SK-N-SH (cell line): ENCODE measurements at regions not wholly inside any gene's neighbourhood (a gene's known extent, or its start where the extent isn't known, plus 50 kb on each side); places are given as distances from the start of the nearest gene placed in this dataset.

Source experiments
- CTCF ChIA-PET: fragments of 300-600, 350-600 bp; formaldehyde crosslinking; extraction: SDS; loops from one replicate; lab custom pipeline; 2021; lab: Yijun Ruan, JAX
- POLR2A ChIA-PET: fragments of 350-600 bp; sonication (Branson Sonifier 250); formaldehyde crosslinking; extraction: SDS; loops from one replicate; lab custom pipeline; 2020; ENCODE audit warnings: antibody characterized with exemption, inconsistent platforms; lab: Yijun Ruan, JAX
- DNase-seq: peaks from one replicate; pipeline ENCODE4 v3.0.0; 2012
- H2AFZ ChIP-seq: fragments of 200-600 bp; sonication (generic); 2 replicates; pipeline ENCODE4 v1.8.1; 2016; ENCODE audit warnings: antibody characterized with exemption, mild to moderate bottlenecking, low read depth
- H3F3A ChIP-seq: fragments of 200-600 bp; sonication (generic); replicated peaks from 2 replicates; pipeline ENCODE3; 2016; ENCODE audit warnings: antibody characterized with exemption, mild to moderate bottlenecking; ENCODE audit not compliant: insufficient read depth
- H3K27ac ChIP-seq, 2 experiments: fragments of 200-500 bp in 1 of 2; fragments of 200-600 bp in 1 of 2; sonication (Bioruptor generic) in 1 of 2; sonication (generic), shearing (Covaris generic) in 1 of 2; 2 replicates each; pipeline versions ENCODE4 v1.5.1 to v1.6.1; 2014 to 2016; ENCODE audit warnings: low read depth in 2 of 2, inconsistent platforms in 1 of 2, low read length in 1 of 2, mild to moderate bottlenecking in 1 of 2, mixed read lengths in 1 of 2
- H3K27me3 ChIP-seq: fragments of 200-600 bp; sonication (generic), shearing (Covaris generic); 2 replicates; pipeline ENCODE4 v1.6.1; 2016; ENCODE audit warnings: mixed run types; ENCODE audit not compliant: insufficient read depth
- H3K36me3 ChIP-seq, 2 experiments: fragments of 200-500 bp in 1 of 2; fragments of 200-600 bp in 1 of 2; sonication (Bioruptor generic) in 1 of 2; sonication (generic) in 1 of 2; replicated peaks in 1 of 2; 2 replicates each; pipeline versions ENCODE3 to v1.5.1; 2014 to 2016; ENCODE audit warnings: low read length in 1 of 2, mild to moderate bottlenecking in 1 of 2; ENCODE audit not compliant: insufficient read depth in 2 of 2, control insufficient read depth in 1 of 2
- H3K4me1 ChIP-seq, 2 experiments: fragments of 200-500 bp in 1 of 2; fragments of 200-600 bp in 1 of 2; sonication (Bioruptor generic) in 1 of 2; sonication (generic), shearing (Covaris generic) in 1 of 2; 2 replicates each; pipeline versions ENCODE4 v1.5.1 to v1.6.1; 2014 to 2016; ENCODE audit warnings: low read depth in 1 of 2, low read length in 1 of 2, mixed run types in 1 of 2; ENCODE audit not compliant: insufficient read depth in 2 of 2, control insufficient read depth in 1 of 2
- H3K4me2 ChIP-seq: fragments of 200-600 bp; sonication (generic), shearing (Covaris generic); 2 replicates; pipeline ENCODE4 v1.6.1; 2017; ENCODE audit warnings: mixed run types
- H3K4me3 ChIP-seq, 2 experiments: fragments of 200-500 bp in 1 of 2; fragments of 200-600 bp in 1 of 2; sonication (Bioruptor generic) in 1 of 2; sonication (generic), shearing (Covaris generic) in 1 of 2; 2 replicates each; pipeline versions ENCODE4 v1.5.1 to v1.8.1; 2014 to 2016; ENCODE audit warnings: low read depth in 2 of 2, inconsistent platforms in 1 of 2, low read length in 1 of 2, mild to moderate bottlenecking in 1 of 2, mixed read lengths in 1 of 2, moderate library complexity in 1 of 2
- H3K79me2 ChIP-seq: fragments of 200-600 bp; sonication (generic); 2 replicates; pipeline ENCODE4 v1.8.1; 2017; ENCODE audit warnings: mild to moderate bottlenecking; ENCODE audit not compliant: insufficient read depth
- H3K9ac ChIP-seq: fragments of 200-600 bp; sonication (generic); 2 replicates; pipeline ENCODE4 v1.6.1; 2017; ENCODE audit warnings: mixed run types
- H3K9me2 ChIP-seq: fragments of 200-600 bp; sonication (generic); 2 replicates; pipeline ENCODE4 v1.6.1; 2017; ENCODE audit warnings: mixed run types
- H3K9me3 ChIP-seq: fragments of 200-600 bp; sonication (generic); 2 replicates; pipeline ENCODE4 v1.6.1; 2017; ENCODE audit warnings: mixed run types, mild to moderate bottlenecking, moderate library complexity
- H4K20me1 ChIP-seq: fragments of 200-600 bp; sonication (generic); 2 replicates; pipeline ENCODE4 v1.6.1; 2017; ENCODE audit warnings: mild to moderate bottlenecking, mixed run types; ENCODE audit not compliant: insufficient read depth
- ELF1 ChIP-seq: IDR thresholded peaks from 2 replicates; pipeline ENCODE4 v1.4.0; 2012
- EZH2phosphoT487 ChIP-seq: fragments of 200-600 bp; sonication (generic); IDR thresholded peaks from 2 replicates; pipeline ENCODE4 v1.6.1; 2017; ENCODE audit warnings: low read depth, mixed run types, mild to moderate bottlenecking, antibody characterized with exemption, moderate library complexity, borderline replicate concordance
- FOSL2 ChIP-seq: IDR thresholded peaks from 2 replicates; pipeline ENCODE4 v1.4.0; 2012; ENCODE audit warnings: low read depth, mild to moderate bottlenecking, moderate library complexity, borderline replicate concordance
- GABPA ChIP-seq: IDR thresholded peaks from 2 replicates; pipeline ENCODE4 v1.4.0; 2012; ENCODE audit warnings: low read depth, mild to moderate bottlenecking
- MEF2A ChIP-seq: IDR thresholded peaks from 2 replicates; pipeline ENCODE4 v1.4.0; 2012; ENCODE audit warnings: low read depth, borderline replicate concordance
- NFIC ChIP-seq: IDR thresholded peaks from 2 replicates; pipeline ENCODE4 v1.4.0; 2012; ENCODE audit warnings: borderline replicate concordance
- RAD21 ChIP-seq: IDR thresholded peaks from 2 replicates; pipeline ENCODE4 v1.6.1; 2012; ENCODE audit warnings: mild to moderate bottlenecking, low read length
- RCOR1 ChIP-seq: fragments of 150-350 bp; IDR thresholded peaks from 2 replicates; pipeline ENCODE4 v1.6.1; 2017; ENCODE audit warnings: antibody characterized with exemption, low read length
- RFX5 ChIP-seq: IDR thresholded peaks from 2 replicates; pipeline ENCODE4 v1.6.1; 2012; ENCODE audit warnings: mild to moderate bottlenecking, improper control_type of control experiment, low read length
- RXRA ChIP-seq: IDR thresholded peaks from 2 replicates; pipeline ENCODE4 v1.4.0; 2012; ENCODE audit warnings: low read depth, mild to moderate bottlenecking, borderline replicate concordance
- SIN3A ChIP-seq: IDR thresholded peaks from 2 replicates; pipeline ENCODE4 v1.6.1; 2012; ENCODE audit warnings: low read depth, mild to moderate bottlenecking, low read length, moderate library complexity, borderline replicate concordance
- SMC3 ChIP-seq: IDR thresholded peaks from 2 replicates; pipeline ENCODE4 v1.6.1; 2012; ENCODE audit warnings: low read depth, low read length, improper control_type of control experiment
- TCF12 ChIP-seq: IDR thresholded peaks from 2 replicates; pipeline ENCODE4 v1.4.0; 2012
- WGBS: methylation state at CpG from one replicate; pipeline ENCODE4 v1.1.6; 2017; ENCODE audit warnings: low lambda C conversion rate; 5-methylcytosine and 5-hydroxymethylcytosine counted together
- TF ChIP-seq, protein P1 (sequence below): fragments of 200-600 bp; sonication (generic); IDR thresholded peaks from 2 replicates; pipeline ENCODE4 v1.6.1; 2017; ENCODE audit warnings: antibody characterized with exemption, mild to moderate bottlenecking, moderate library complexity
- TF ChIP-seq, protein P2 (sequence below): IDR thresholded peaks from 2 replicates; pipeline ENCODE4; 2012
- TF ChIP-seq, protein P3 (sequence below): IDR thresholded peaks from 2 replicates; pipeline ENCODE4 v1.6.1; 2012; ENCODE audit warnings: mild to moderate bottlenecking, low read depth, low read length, moderate library complexity
- TF ChIP-seq, protein P4 (sequence below): IDR thresholded peaks from 2 replicates; pipeline ENCODE4 v1.4.0; 2012; ENCODE audit warnings: low read depth
- TF ChIP-seq, protein P5 (sequence below): fragments of 150-350 bp; IDR thresholded peaks from 2 replicates; pipeline ENCODE4 v1.6.1; 2016; ENCODE audit warnings: mild to moderate bottlenecking, low read depth, low read length

DNA sequence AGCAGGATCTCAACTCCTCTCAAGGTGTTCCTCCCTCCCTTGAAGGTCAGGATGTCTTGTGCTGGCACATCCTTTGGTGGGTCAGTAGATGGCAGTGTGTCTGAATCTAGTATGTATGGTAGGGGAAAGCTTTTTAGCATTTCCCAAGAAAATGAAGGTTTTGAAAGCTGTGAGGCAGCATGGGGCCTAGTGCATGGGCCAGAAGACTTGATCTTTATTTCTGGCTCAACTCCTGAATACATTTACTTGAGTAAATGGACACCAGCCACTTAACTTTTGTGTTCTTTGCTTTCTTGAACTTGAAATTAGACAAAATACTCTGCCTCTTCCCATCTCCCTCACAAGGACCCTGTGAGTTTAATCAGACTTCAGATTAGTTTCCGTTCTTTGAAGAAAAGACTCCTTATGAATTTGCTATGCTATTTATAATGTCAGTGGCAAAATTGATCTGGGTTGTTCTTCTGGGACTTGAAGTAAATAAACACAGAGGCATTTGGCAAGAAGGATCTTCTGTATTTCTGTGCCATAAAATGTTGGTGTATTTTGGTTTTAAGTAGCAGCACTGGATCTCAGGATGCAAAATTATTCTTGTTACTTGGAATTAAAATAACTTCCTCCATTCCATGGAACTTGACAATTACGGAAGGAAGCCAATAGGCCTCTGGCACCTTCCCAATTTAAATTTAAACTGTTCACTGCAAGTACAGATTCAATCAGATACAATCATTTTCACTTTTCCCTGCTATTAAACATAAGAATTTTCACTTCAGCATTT is 288.8 kb downstream of the CASP12 start:
- WGBS, result 89% methylated on average over 2 of the region's 2 CpGs
- no peak for TF ChIP-seq ELF1
- TF ChIP-seq, protein P1, sequence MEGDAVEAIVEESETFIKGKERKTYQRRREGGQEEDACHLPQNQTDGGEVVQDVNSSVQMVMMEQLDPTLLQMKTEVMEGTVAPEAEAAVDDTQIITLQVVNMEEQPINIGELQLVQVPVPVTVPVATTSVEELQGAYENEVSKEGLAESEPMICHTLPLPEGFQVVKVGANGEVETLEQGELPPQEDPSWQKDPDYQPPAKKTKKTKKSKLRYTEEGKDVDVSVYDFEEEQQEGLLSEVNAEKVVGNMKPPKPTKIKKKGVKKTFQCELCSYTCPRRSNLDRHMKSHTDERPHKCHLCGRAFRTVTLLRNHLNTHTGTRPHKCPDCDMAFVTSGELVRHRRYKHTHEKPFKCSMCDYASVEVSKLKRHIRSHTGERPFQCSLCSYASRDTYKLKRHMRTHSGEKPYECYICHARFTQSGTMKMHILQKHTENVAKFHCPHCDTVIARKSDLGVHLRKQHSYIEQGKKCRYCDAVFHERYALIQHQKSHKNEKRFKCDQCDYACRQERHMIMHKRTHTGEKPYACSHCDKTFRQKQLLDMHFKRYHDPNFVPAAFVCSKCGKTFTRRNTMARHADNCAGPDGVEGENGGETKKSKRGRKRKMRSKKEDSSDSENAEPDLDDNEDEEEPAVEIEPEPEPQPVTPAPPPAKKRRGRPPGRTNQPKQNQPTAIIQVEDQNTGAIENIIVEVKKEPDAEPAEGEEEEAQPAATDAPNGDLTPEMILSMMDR, result peak; percentile 74
- peak; percentile 75 for TF ChIP-seq SMC3
- no peak for TF ChIP-seq MEF2A
- TF ChIP-seq, protein P2, sequence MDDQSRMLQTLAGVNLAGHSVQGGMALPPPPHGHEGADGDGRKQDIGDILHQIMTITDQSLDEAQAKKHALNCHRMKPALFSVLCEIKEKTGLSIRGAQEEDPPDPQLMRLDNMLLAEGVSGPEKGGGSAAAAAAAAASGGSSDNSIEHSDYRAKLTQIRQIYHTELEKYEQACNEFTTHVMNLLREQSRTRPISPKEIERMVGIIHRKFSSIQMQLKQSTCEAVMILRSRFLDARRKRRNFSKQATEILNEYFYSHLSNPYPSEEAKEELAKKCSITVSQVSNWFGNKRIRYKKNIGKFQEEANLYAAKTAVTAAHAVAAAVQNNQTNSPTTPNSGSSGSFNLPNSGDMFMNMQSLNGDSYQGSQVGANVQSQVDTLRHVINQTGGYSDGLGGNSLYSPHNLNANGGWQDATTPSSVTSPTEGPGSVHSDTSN, result no peak
- TF ChIP-seq FOSL2, result no peak
- peak; percentile 85 for TF ChIP-seq RAD21
- TF ChIP-seq TCF12, result no peak
- TF ChIP-seq, all 33 proteins: peak for 3
- no peaks in the 10 kb centered on the region; a peak in 1 of 4 replicates for H3K4me1 ChIP-seq
- no peak overlapping the region for H2AFZ ChIP-seq
- H3K27me3 ChIP-seq, result no peaks in the 10 kb centered on the region
- H4K20me1 ChIP-seq, result no peaks in the 10 kb centered on the region
- ChIA-PET POLR2A (no interaction called here), CTCF (interaction anchor here (0.5 to 3.5 kb wide), 15 partner anchors 10 to 1261 kb away, joined by 3 to 25 read pairs (median 3); no protein-coding TSS in a partner anchor)
- no peaks in the 10 kb centered on the region for H3K9me2 ChIP-seq
- H3K9ac ChIP-seq, result no peak overlapping the region
- no peaks in the 10 kb centered on the region for H3K79me2 ChIP-seq
- H3K4me2 ChIP-seq, result no peak overlapping the region
- no peaks in the 10 kb centered on the region for H3F3A ChIP-seq
- H3K36me3 ChIP-seq, result no peaks in the 10 kb centered on the region
- no peaks in the 10 kb centered on the region for H3K9me3 ChIP-seq
- no peak overlapping the region for H3K4me3 ChIP-seq
- H3K27ac ChIP-seq, result no peak overlapping the region
- peak; percentile 53 for DNase-seq

DNA sequence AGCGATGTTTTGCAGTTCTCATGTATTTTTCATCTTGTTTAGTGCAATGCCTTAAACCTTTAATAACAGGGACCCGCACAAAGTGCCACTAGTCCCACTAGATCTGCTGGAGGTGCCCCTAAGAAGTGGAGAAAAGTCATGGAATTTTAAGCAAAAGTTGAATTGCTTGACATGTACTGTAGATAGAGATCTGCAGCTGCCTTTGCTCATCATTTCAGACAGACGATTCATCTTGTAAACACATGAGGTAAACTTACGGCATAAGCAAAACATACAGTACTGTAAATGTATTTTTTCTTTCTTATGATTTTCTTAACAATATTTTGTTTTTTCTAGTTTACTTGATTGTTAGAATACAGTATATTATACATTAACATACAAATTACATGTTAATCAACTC is 295.6 kb downstream of the CASP12 start:
- POLR2A ChIA-PET, result no interaction called here
- no peak for TF ChIP-seq RFX5
- no peak for TF ChIP-seq NFIC
- TF ChIP-seq FOSL2, result no peak
- TF ChIP-seq, protein P3, sequence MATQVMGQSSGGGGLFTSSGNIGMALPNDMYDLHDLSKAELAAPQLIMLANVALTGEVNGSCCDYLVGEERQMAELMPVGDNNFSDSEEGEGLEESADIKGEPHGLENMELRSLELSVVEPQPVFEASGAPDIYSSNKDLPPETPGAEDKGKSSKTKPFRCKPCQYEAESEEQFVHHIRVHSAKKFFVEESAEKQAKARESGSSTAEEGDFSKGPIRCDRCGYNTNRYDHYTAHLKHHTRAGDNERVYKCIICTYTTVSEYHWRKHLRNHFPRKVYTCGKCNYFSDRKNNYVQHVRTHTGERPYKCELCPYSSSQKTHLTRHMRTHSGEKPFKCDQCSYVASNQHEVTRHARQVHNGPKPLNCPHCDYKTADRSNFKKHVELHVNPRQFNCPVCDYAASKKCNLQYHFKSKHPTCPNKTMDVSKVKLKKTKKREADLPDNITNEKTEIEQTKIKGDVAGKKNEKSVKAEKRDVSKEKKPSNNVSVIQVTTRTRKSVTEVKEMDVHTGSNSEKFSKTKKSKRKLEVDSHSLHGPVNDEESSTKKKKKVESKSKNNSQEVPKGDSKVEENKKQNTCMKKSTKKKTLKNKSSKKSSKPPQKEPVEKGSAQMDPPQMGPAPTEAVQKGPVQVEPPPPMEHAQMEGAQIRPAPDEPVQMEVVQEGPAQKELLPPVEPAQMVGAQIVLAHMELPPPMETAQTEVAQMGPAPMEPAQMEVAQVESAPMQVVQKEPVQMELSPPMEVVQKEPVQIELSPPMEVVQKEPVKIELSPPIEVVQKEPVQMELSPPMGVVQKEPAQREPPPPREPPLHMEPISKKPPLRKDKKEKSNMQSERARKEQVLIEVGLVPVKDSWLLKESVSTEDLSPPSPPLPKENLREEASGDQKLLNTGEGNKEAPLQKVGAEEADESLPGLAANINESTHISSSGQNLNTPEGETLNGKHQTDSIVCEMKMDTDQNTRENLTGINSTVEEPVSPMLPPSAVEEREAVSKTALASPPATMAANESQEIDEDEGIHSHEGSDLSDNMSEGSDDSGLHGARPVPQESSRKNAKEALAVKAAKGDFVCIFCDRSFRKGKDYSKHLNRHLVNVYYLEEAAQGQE, result no peak
- TF ChIP-seq, protein P2, result no peak
- no peak for TF ChIP-seq GABPA
- TF ChIP-seq, protein P4, sequence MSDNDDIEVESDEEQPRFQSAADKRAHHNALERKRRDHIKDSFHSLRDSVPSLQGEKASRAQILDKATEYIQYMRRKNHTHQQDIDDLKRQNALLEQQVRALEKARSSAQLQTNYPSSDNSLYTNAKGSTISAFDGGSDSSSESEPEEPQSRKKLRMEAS, result no peak
- TF ChIP-seq RXRA, result no peak
- no peak for TF ChIP-seq SIN3A
- no peak for TF ChIP-seq EZH2phosphoT487
- TF ChIP-seq MEF2A, result no peak
- TF ChIP-seq, protein P5, sequence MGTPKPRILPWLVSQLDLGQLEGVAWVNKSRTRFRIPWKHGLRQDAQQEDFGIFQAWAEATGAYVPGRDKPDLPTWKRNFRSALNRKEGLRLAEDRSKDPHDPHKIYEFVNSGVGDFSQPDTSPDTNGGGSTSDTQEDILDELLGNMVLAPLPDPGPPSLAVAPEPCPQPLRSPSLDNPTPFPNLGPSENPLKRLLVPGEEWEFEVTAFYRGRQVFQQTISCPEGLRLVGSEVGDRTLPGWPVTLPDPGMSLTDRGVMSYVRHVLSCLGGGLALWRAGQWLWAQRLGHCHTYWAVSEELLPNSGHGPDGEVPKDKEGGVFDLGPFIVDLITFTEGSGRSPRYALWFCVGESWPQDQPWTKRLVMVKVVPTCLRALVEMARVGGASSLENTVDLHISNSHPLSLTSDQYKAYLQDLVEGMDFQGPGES, result no peak
- TF ChIP-seq RCOR1, result no peak
- TF ChIP-seq ELF1, result no peak

More for the DNA sequence above, 295.6 kb downstream of the CASP12 start:
- H3K4me1 ChIP-seq, result no peaks in the 10 kb centered on the region
- H3K9ac ChIP-seq, result no peak overlapping the region
- no peaks in the 10 kb centered on the region for H3K36me3 ChIP-seq
- H3K9me2 ChIP-seq, result no peaks in the 10 kb centered on the region
- no peak overlapping the region for H3K27ac ChIP-seq
- H3K27me3 ChIP-seq, result no peaks in the 10 kb centered on the region
- 77% methylated on average over 4 of the region's 4 CpGs for WGBS
- H3K4me3 ChIP-seq, result no peak overlapping the region
- no peaks in the 10 kb centered on the region for H3F3A ChIP-seq
- no peaks in the 10 kb centered on the region for H4K20me1 ChIP-seq
- H2AFZ ChIP-seq, result no peak overlapping the region
- no peaks in the 10 kb centered on the region for H3K9me3 ChIP-seq
- no peak overlapping the region for H3K4me2 ChIP-seq
- no peaks in the 10 kb centered on the region for H3K79me2 ChIP-seq
- CTCF ChIA-PET, result no interaction called here
- DNase-seq, result no peak
